B cell (primary cell): ENCODE measurements at regions not wholly inside any gene's neighbourhood (a gene's known extent, or its start where the extent isn't known, plus 50 kb on each side); places are given as distances from the start of the nearest gene placed in this dataset.

Experiments
- ATAC-seq: fragments of 200-7000 bp; cut with Tn5 transposase; one replicate; pipeline ENCODE4 v1.10.0; 2021; ENCODE audit warnings: low read depth, mild to moderate bottlenecking, moderate number of reproducible peaks, moderate library complexity
- CTCF ChIA-PET: fragments of 350-600 bp; sonication (Branson Sonifier 250); formaldehyde crosslinking; loops from one replicate; lab custom pipeline; 2021; ENCODE audit warnings: antibody characterized with exemption, inconsistent platforms; lab: Charles Lee
- POLR2A ChIA-PET: fragments of 350-600 bp; sonication (Branson Sonifier 250); formaldehyde crosslinking; loops from one replicate; lab custom pipeline; 2021; ENCODE audit warnings: antibody characterized with exemption; lab: Charles Lee
- DNase-seq: peaks from one replicate; pipeline ENCODE4 v3.0.0; 2013
- H2AFZ ChIP-seq: 2 replicates; pipeline ENCODE4 v1.6.1; 2012; ENCODE audit warnings: mild to moderate bottlenecking, low read depth, low read length; ENCODE audit not compliant: insufficient read depth, poor library complexity, severe bottlenecking
- H3K27ac ChIP-seq, 2 donors: 1 replicate in 1 of 2; 2 replicates in 1 of 2; pipeline ENCODE4 v1.5.1; 2012 to 2013; ENCODE audit warnings: low read length in 2 of 2, mild to moderate bottlenecking in 2 of 2, moderate library complexity in 1 of 2
- H3K27me3 ChIP-seq, 4 experiments: fragments of 200-600 bp in 1 of 4; sonication (generic) in 1 of 4; replicated peaks in 1 of 4; 1 replicate in 2 of 4; 2 replicates in 2 of 4; pipeline versions ENCODE4 v1.6.1 to v1.7.0; 2013 to 2016; ENCODE audit warnings: low read length in 3 of 4, mild to moderate bottlenecking in 2 of 4, mixed read lengths in 1 of 4, moderate library complexity in 1 of 4; ENCODE audit not compliant: insufficient read depth in 4 of 4, control insufficient read depth in 3 of 4; ENCODE audit errors: control extremely low read depth in 1 of 4
- H3K36me3 ChIP-seq, 2 experiments: replicated peaks in 1 of 2; 1 replicate in 1 of 2; 2 replicates in 1 of 2; pipeline versions ENCODE4 v1.6.1 to v1.7.1; 2013; ENCODE audit warnings: low read length in 1 of 2; ENCODE audit not compliant: insufficient read depth in 2 of 2, control insufficient read depth in 1 of 2; ENCODE audit errors: control extremely low read depth in 1 of 2, extremely low read depth in 1 of 2
- H3K4me1 ChIP-seq, 2 donors: fragments of 200-600 bp in 1 of 2; sonication (generic) in 1 of 2; 1 replicate in 1 of 2; 2 replicates in 1 of 2; pipeline versions ENCODE4 v1.5.1 to v1.6.1; 2013 to 2017; ENCODE audit warnings: low read length in 2 of 2; ENCODE audit not compliant: control insufficient read depth in 2 of 2, insufficient read depth in 2 of 2
- H3K4me2 ChIP-seq: replicated peaks from 2 replicates; pipeline ENCODE3; 2012; ENCODE audit warnings: mild to moderate bottlenecking, low read depth, low read length; ENCODE audit not compliant: poor library complexity, severe bottlenecking
- H3K4me3 ChIP-seq, 5 experiments: fragments of 200-600 bp in 1 of 5; sonication (generic) in 1 of 5; 1 replicate in 3 of 5; 2 replicates in 2 of 5; pipeline versions ENCODE4 v1.5.1 to v1.7.0; 2011 to 2016; ENCODE audit warnings: low read length in 4 of 5, mild to moderate bottlenecking in 4 of 5, low read depth in 2 of 5, control low read depth in 1 of 5, moderate library complexity in 1 of 5; ENCODE audit not compliant: insufficient read depth in 1 of 5; ENCODE audit errors: control extremely low read depth in 1 of 5, extremely low read depth in 1 of 5
- H3K79me2 ChIP-seq: fragments of 200-600 bp; sonication (generic); one replicate; pipeline ENCODE4 v1.6.0; 2016; ENCODE audit warnings: low read length; ENCODE audit not compliant: control insufficient read depth, insufficient read depth
- H3K9ac ChIP-seq: fragments of 200-600 bp; sonication (generic); 2 replicates; pipeline ENCODE4 v1.6.1; 2017; ENCODE audit warnings: mild to moderate bottlenecking, low read length, moderate library complexity
- H3K9me3 ChIP-seq, 3 donors: one replicate each; pipeline versions ENCODE4 v1.6.1 to v1.7.1; 2013; ENCODE audit warnings: low read length in 2 of 3; ENCODE audit not compliant: control insufficient read depth in 2 of 3, insufficient read depth in 1 of 3; ENCODE audit errors: control extremely low read depth in 1 of 3
- H4K20me1 ChIP-seq: 2 replicates; pipeline ENCODE4 v1.6.0; 2012; ENCODE audit warnings: mild to moderate bottlenecking, low read length; ENCODE audit not compliant: insufficient read depth, control insufficient read depth, poor library complexity, severe bottlenecking
- H3K27ac Mint-ChIP-seq: one replicate; pipeline ENCODE4 v1.8.0; 2021; ENCODE audit warnings: mixed read lengths
- H3K27me3 Mint-ChIP-seq: one replicate; pipeline ENCODE4 v1.8.0; 2021; ENCODE audit warnings: mixed read lengths
- H3K4me1 Mint-ChIP-seq: one replicate; pipeline ENCODE4 v1.8.0; 2021; ENCODE audit warnings: mixed read lengths
- H3K4me3 Mint-ChIP-seq: one replicate; pipeline ENCODE4 v1.8.0; 2021; ENCODE audit warnings: mixed read lengths
- H3K9me3 Mint-ChIP-seq: one replicate; pipeline ENCODE4 v1.8.0; 2022; ENCODE audit warnings: mixed read lengths; ENCODE audit not compliant: insufficient read depth
- EZH2 ChIP-seq: IDR thresholded peaks from 2 replicates; pipeline ENCODE4 v1.6.1; 2012; ENCODE audit warnings: borderline replicate concordance, low read depth, mild to moderate bottlenecking, moderate library complexity, low read length; ENCODE audit not compliant: insufficient read depth, poor library complexity, severe bottlenecking
- WGBS: methylation state at CpG from one replicate; pipeline ENCODE4 v1.1.5; 2013; ENCODE audit warnings: missing lambda C conversion rate; ENCODE audit not compliant: insufficient coverage; 5-methylcytosine and 5-hydroxymethylcytosine counted together
- intact Hi-C: fragments of 100-400 bp; cut with micrococcal nuclease; formaldehyde crosslinking; loops from one replicate; pipeline ENCODE4 v1.10.0; 2022
- TF ChIP-seq, protein P1 (sequence below): fragments of 200-600 bp; IDR thresholded peaks from one replicate; pipeline ENCODE4 v1.8.0; 2022; ENCODE audit warnings: antibody characterized with exemption, mild to moderate bottlenecking

GRCh38 chr5:74055486-74056106, 429.6 kb downstream of the ARHGEF28 start:
- 92% methylated on average over 2 of the region's 7 CpGs for WGBS
- TF ChIP-seq EZH2, result no peak
- TF ChIP-seq, protein P1, sequence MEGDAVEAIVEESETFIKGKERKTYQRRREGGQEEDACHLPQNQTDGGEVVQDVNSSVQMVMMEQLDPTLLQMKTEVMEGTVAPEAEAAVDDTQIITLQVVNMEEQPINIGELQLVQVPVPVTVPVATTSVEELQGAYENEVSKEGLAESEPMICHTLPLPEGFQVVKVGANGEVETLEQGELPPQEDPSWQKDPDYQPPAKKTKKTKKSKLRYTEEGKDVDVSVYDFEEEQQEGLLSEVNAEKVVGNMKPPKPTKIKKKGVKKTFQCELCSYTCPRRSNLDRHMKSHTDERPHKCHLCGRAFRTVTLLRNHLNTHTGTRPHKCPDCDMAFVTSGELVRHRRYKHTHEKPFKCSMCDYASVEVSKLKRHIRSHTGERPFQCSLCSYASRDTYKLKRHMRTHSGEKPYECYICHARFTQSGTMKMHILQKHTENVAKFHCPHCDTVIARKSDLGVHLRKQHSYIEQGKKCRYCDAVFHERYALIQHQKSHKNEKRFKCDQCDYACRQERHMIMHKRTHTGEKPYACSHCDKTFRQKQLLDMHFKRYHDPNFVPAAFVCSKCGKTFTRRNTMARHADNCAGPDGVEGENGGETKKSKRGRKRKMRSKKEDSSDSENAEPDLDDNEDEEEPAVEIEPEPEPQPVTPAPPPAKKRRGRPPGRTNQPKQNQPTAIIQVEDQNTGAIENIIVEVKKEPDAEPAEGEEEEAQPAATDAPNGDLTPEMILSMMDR, result no peak
- no peak for DNase-seq
- Histone ChIP-seq H3K27ac (no peak overlapping the region), H2AFZ (no peak overlapping the region), H3K4me3 (no peak overlapping the region), H3K9ac (no peak overlapping the region), H3K79me2 (no peaks in the 10 kb centered on the region), H3K27me3 (no peaks in the 10 kb centered on the region), H3K4me2 (no peak overlapping the region), H3K36me3 (no peaks in the 10 kb centered on the region), H3K9me3 (no peaks in the 10 kb centered on the region), H3K4me1 (no peaks in the 10 kb centered on the region), H4K20me1 (no peaks in the 10 kb centered on the region)
- no peaks in the 10 kb centered on the region for H3K4me1 Mint-ChIP-seq
- no peak for ATAC-seq
- CTCF ChIA-PET, result no interaction called here
- POLR2A ChIA-PET, result no interaction called here
- H3K27ac Mint-ChIP-seq, result no peak overlapping the region
- no peaks in the 10 kb centered on the region for H3K9me3 Mint-ChIP-seq
- H3K4me3 Mint-ChIP-seq, result no peak overlapping the region
- intact Hi-C loops, result loop anchor here (10.0 kb wide), 1 partner anchor 589 kb away; the partner anchor contains the start of gene ENC1
- peaks cover 18% of the 10 kb centered on the region for H3K27me3 Mint-ChIP-seq

- H4K20me1 ChIP-seq, result no peaks in the 10 kb centered on the region
- WGBS, result no CpG with 5 or more reads among the region's 5 CpGs
- H3K4me3 ChIP-seq, result no peak overlapping the region
- H2AFZ ChIP-seq, result no peak overlapping the region
- no peak overlapping the region for H3K27ac ChIP-seq
- H3K9me3 ChIP-seq, result no peaks in the 10 kb centered on the region
- no peak overlapping the region for H3K27ac Mint-ChIP-seq
- H3K79me2 ChIP-seq, result no peaks in the 10 kb centered on the region
- H3K4me1 Mint-ChIP-seq, result no peaks in the 10 kb centered on the region
- H3K36me3 ChIP-seq, result no peaks in the 10 kb centered on the region
- CTCF ChIA-PET, result no interaction called here
- POLR2A ChIA-PET, result no interaction called here
- TF ChIP-seq, protein P1, result no peak
- no peak for TF ChIP-seq EZH2
- no peak overlapping the region for H3K4me2 ChIP-seq
- H3K4me1 ChIP-seq, result no peaks in the 10 kb centered on the region
- no peak for DNase-seq
- H3K27me3 ChIP-seq, result no peaks in the 10 kb centered on the region
- peaks cover 22% of the 10 kb centered on the region for H3K27me3 Mint-ChIP-seq
- H3K9me3 Mint-ChIP-seq, result no peaks in the 10 kb centered on the region
- ATAC-seq, result no peak
- H3K9ac ChIP-seq, result no peak overlapping the region
- no peak overlapping the region for H3K4me3 Mint-ChIP-seq
- intact Hi-C loops, result loop anchor here (10.0 kb wide), 1 partner anchor 590 kb away; the partner anchor contains the start of gene ENC1
Measured at GRCh38 chr5:74054641-74055421, 428.8 kb downstream of the ARHGEF28 start.
